ENCODE measurements at regions not wholly inside any gene's neighbourhood (a gene's known extent, or its start where the extent isn't known, plus 50 kb on each side); places are given as distances from the start of the nearest gene placed in this dataset.

GRCh38 chr2:156177654-156178053 lies 154.9 kb downstream of the NR4A2 start:
- Histone ChIP-seq H3K18ac (ENCODE audit: insufficient read length, low read depth, low read length) (no peak overlapping the region), H3K27me3 (ENCODE audit: insufficient read depth, low read length) (no peaks in the 10 kb centered on the region), H4K5ac (ENCODE audit: insufficient read length, low read depth, low read length) (no peak overlapping the region), H3K23me2 (ENCODE audit: insufficient read length, low read depth, low read length, poor library complexity, severe bottlenecking) (no peaks in the 10 kb centered on the region), H3K9me3 (ENCODE audit: control insufficient read depth, low read depth, low read length) (no peaks in the 10 kb centered on the region), H4K91ac (ENCODE audit: insufficient read length, low read depth, low read length) (no peak overlapping the region), H3K4me1 (ENCODE audit: insufficient read depth, low read length) (no peaks in the 10 kb centered on the region; the same call in 1 of the 2 replicates), H3T11ph (ENCODE audit: low read length) (no peak overlapping the region), H3K9ac (ENCODE audit: extremely low read depth, insufficient read length, low read length) (no peak overlapping the region), H4K20me1 (ENCODE audit: control insufficient read depth, insufficient read depth, insufficient read length) (no peaks in the 10 kb centered on the region), H4K8ac (replicated peaks; ENCODE audit: insufficient read length, low read depth, low read length) (no peak overlapping the region), H2BK120ac (ENCODE audit: low read depth, low read length, poor library complexity, severe bottlenecking) (no peak overlapping the region), H3K27ac (ENCODE audit: insufficient read length, low read depth, low read length) (no peak overlapping the region), H2BK15ac (ENCODE audit: low read depth, low read length) (no peak overlapping the region), H3K4ac (ENCODE audit: low read depth, low read length) (no peak overlapping the region), H3K79me1 (ENCODE audit: insufficient read depth, low read depth, low read length, poor library complexity, severe bottlenecking) (no peaks in the 10 kb centered on the region), H2BK12ac (ENCODE audit: insufficient read length, low read depth, low read length) (no peak overlapping the region), H3K56ac (ENCODE audit: insufficient read length, low read depth, low read length) (no peak overlapping the region), H3K14ac (ENCODE audit: insufficient read depth, low read length) (no peak overlapping the region), H2BK5ac (ENCODE audit: insufficient read length, low read length) (no peak overlapping the region), H3K4me2 (ENCODE audit: insufficient read depth, insufficient read length, low read length) (no peak overlapping the region), H2AFZ (ENCODE audit: low read length) (no peak overlapping the region), H2BK20ac (ENCODE audit: low read depth, low read length, poor library complexity, severe bottlenecking) (no peak overlapping the region), H3K23ac (ENCODE audit: insufficient read length, low read depth, low read length) (no peak overlapping the region), H3K79me2 (ENCODE audit: insufficient read depth, low read length) (no peaks in the 10 kb centered on the region), H2AK5ac (ENCODE audit: insufficient read length, low read length) (no peak overlapping the region)
- DNase-seq: no peak
- H3K36me3 Mint-ChIP-seq (ENCODE audit: insufficient read depth in 1 of 3, low read depth in 3 of 3): peaks cover 0 to 2% (median 0%) of the 10 kb centered on the region in 3 experiments; a peak in 1 of 7 replicates
- peaks cover 7 to 8% of the 10 kb centered on the region in 2 experiments for H3K4me1 Mint-ChIP-seq
- H3K9me3 Mint-ChIP-seq: no peaks in the 10 kb centered on the region
- no peak overlapping the region for H3K4me3 Mint-ChIP-seq
- TF ChIP-seq CTCF (conservative IDR thresholded peaks at IDR 0.05): no peak
- no peak overlapping the region; a peak in 1 of 7 replicates for H3K27ac Mint-ChIP-seq
- WGBS (ENCODE audit: extremely low coverage, insufficient read length, low lambda C conversion rate): no CpG with 5 or more reads among the region's 3 CpGs
- no peaks in the 10 kb centered on the region for H3K27me3 Mint-ChIP-seq (ENCODE audit: low read depth)

Measured in H9 (cell line).